ENCODE measurements at regions not wholly inside any gene's neighbourhood (a gene's known extent, or its start where the extent isn't known, plus 50 kb on each side); places are given as distances from the start of the nearest gene placed in this dataset.

- no peak for TF ChIP-seq CTCF (conservative IDR thresholded peaks at IDR 0.05)
- no peak for TF ChIP-seq EZH2 (IDR thresholded peaks at IDR 0.05; ENCODE audit: low read depth)
Measured at GRCh38 chr19:27851543-27852060, 1361.3 kb downstream of the UQCRFS1 start.

Measured in PC-9 (cell line).